Mammary epithelial cell (primary cell): ENCODE measurements at regions not wholly inside any gene's neighbourhood (a gene's known extent, or its start where the extent isn't known, plus 50 kb on each side); places are given as distances from the start of the nearest gene placed in this dataset.

Experiments
- CTCF ChIP-seq, 2 donors: IDR thresholded peaks in 1 of 2; conservative IDR thresholded peaks in 1 of 2; 2 replicates each; pipeline ENCODE4 v1.5.1; 2011 to 2012; ENCODE audit warnings: inconsistent platforms in 2 of 2, low read length in 2 of 2, mild to moderate bottlenecking in 2 of 2, control low read depth in 1 of 2, low read depth in 1 of 2; ENCODE audit not compliant: insufficient read depth in 1 of 2; ENCODE audit errors: extremely low read depth in 1 of 2
- EZH2 ChIP-seq: IDR thresholded peaks from 2 replicates; pipeline ENCODE4 v1.6.1; 2012; ENCODE audit warnings: low read length, inconsistent platforms, borderline replicate concordance

- TF ChIP-seq CTCF (conservative IDR thresholded peaks at IDR 0.05 in 1 of 2, IDR thresholded peaks at IDR 0.05 in 1 of 2; ENCODE audit: extremely low read depth in 1 of 2, insufficient read depth in 1 of 2, low read depth in 1 of 2, low read length in 2 of 2) = no peak
- no peak for TF ChIP-seq EZH2
These were observed 425.9 kb upstream of the DCN start for GRCh38 chr12:91608542-91608941.
